ENCODE measurements at regions not wholly inside any gene's neighbourhood (a gene's known extent, or its start where the extent isn't known, plus 50 kb on each side); places are given as distances from the start of the nearest gene placed in this dataset.

- H3K27me3 ChIP-seq (replicated peaks in 1 of 2; ENCODE audit: control insufficient read depth in 2 of 2, insufficient read depth in 2 of 2, low read length in 1 of 2), result no peaks in the 10 kb centered on the region
- no peak overlapping the region for H3K27ac ChIP-seq (ENCODE audit: control insufficient read depth, insufficient read depth)
- TF ChIP-seq NKRF (conservative IDR thresholded peaks at IDR 0.05) (no peak), BCL11A (IDR thresholded peaks at IDR 0.05; ENCODE audit: low read depth, low read length) (no peak), EED (IDR thresholded peaks at IDR 0.05; ENCODE audit: low read depth) (no peak), CBX3 (IDR thresholded peaks at IDR 0.05; ENCODE audit: borderline replicate concordance, low read depth) (no peak), SIN3A (IDR thresholded peaks at IDR 0.05; ENCODE audit: low read depth, low read length) (no peak), PAX5 (IDR thresholded peaks at IDR 0.05; ENCODE audit: borderline replicate concordance, low read depth, low read length) (no peak), CBX5 (IDR thresholded peaks at IDR 0.05; ENCODE audit: low read depth) (no peak), PML (IDR thresholded peaks at IDR 0.05; ENCODE audit: low read length) (no peak), ASH2L (IDR thresholded peaks at IDR 0.05; ENCODE audit: borderline replicate concordance, low read depth) (no peak), ZBTB11 (CRISPR knock-in tag; IDR thresholded peaks at IDR 0.05) (no peak), RCOR1 (conservative IDR thresholded peaks at IDR 0.05; ENCODE audit: low read depth, low read length) (no peak), SUPT20H (IDR thresholded peaks at IDR 0.05; ENCODE audit: borderline replicate concordance, control insufficient read depth, low read depth, low read length) (no peak), BHLHE40 (IDR thresholded peaks at IDR 0.05; ENCODE audit: borderline replicate concordance in 1 of 2, low read depth in 2 of 2, low read length in 1 of 2) (no peak), SREBF1 (IDR thresholded peaks at IDR 0.05; ENCODE audit: low read length) (no peak), HCFC1 (IDR thresholded peaks at IDR 0.05; ENCODE audit: low read length) (no peak), IKZF1 (conservative IDR thresholded peaks at IDR 0.05) (no peak), TCF3 (IDR thresholded peaks at IDR 0.05; ENCODE audit: borderline replicate concordance, insufficient read depth, low read depth, low read length) (no peak), YY1 (IDR thresholded peaks at IDR 0.05; ENCODE audit: low read depth, low read length) (no peak), ZNF207 (IDR thresholded peaks at IDR 0.05; ENCODE audit: borderline replicate concordance) (no peak), POLR2A (IDR thresholded peaks at IDR 0.05; ENCODE audit: low read depth, low read length) (no peak)
- no peak for ATAC-seq
- no peaks in the 10 kb centered on the region for H3K36me3 ChIP-seq (ENCODE audit: control insufficient read depth in 2 of 2, insufficient read depth in 2 of 2, low read length in 1 of 2)
- ChIA-PET POLR2A (no interaction called here), RAD21 (ENCODE audit: unreplicated experiment) (no interaction called here), SMC1A (ENCODE audit: uncharacterized antibody, unreplicated experiment) (interaction anchor here (1.1 kb wide), 1 partner anchor 13 kb away, joined by 3 read pairs; no protein-coding TSS in a partner anchor), CTCF (interaction anchor here (0.9 kb wide), 1 partner anchor 194 kb away, joined by 7 read pairs; no protein-coding TSS in a partner anchor)
- FAIRE-seq, result no peak
- BruUV-seq (replicated peaks), result no TSS peak
- H4K20me1 ChIP-seq (ENCODE audit: control insufficient read depth, insufficient read depth), result no peaks in the 10 kb centered on the region
- H3K4me3 ChIP-seq, result no peak overlapping the region
- H2AFZ ChIP-seq (ENCODE audit: control insufficient read depth, low read depth, low read length), result no peak overlapping the region
- no peak for DNase-seq (ENCODE audit: low read depth, low spot score)
- WGBS (ENCODE audit: insufficient coverage, insufficient replicate concordance, low lambda C conversion rate, missing lambda C conversion rate), result 0% methylated on average over 2 of the region's 2 CpGs
- H3K9me3 ChIP-seq (replicated peaks; ENCODE audit: control insufficient read depth, insufficient read depth, low read length), result no peaks in the 10 kb centered on the region
- H3K4me2 ChIP-seq (ENCODE audit: control insufficient read depth, insufficient read depth), result no peak overlapping the region
- intact Hi-C loops (cut with micrococcal nuclease; ENCODE audit: unreplicated experiment), result loop anchor here (10.0 kb wide), 1 partner anchor 984 kb away; no protein-coding TSS in a partner anchor
- no peaks in the 10 kb centered on the region for H3K4me1 ChIP-seq (ENCODE audit: control insufficient read depth, insufficient read depth, low read length)
- no peak overlapping the region for H3K9ac ChIP-seq (ENCODE audit: control insufficient read depth, insufficient read depth, low read length)
- in situ Hi-C loops (cut with MboI), result no loop called here
- no peaks in the 10 kb centered on the region for H3K79me2 ChIP-seq (ENCODE audit: control insufficient read depth, insufficient read depth, low read length)
These were observed 1096.3 kb downstream of the FAT4 start for GRCh38 chr4:126411047-126411446.
